IgD-negative memory B cell (primary cell): ENCODE measurements at regions not wholly inside any gene's neighbourhood (a gene's known extent, or its start where the extent isn't known, plus 50 kb on each side); places are given as distances from the start of the nearest gene placed in this dataset.

Experiments used
- H3K27ac Mint-ChIP-seq, 3 donors: one replicate each; pipeline ENCODE4 v1.8.0; 2020 to 2022; ENCODE audit warnings: mild to moderate bottlenecking in 3 of 3, mixed read lengths in 3 of 3, moderate library complexity in 1 of 3
- H3K27me3 Mint-ChIP-seq: one replicate; pipeline ENCODE4 v1.8.0; 2021; ENCODE audit warnings: mixed read lengths
- H3K36me3 Mint-ChIP-seq: one replicate; pipeline ENCODE4 v1.8.0; 2020; ENCODE audit warnings: mild to moderate bottlenecking, mixed read lengths
- H3K4me1 Mint-ChIP-seq, 3 donors: one replicate each; pipeline ENCODE4 v1.8.0; 2020 to 2022; ENCODE audit warnings: mixed read lengths in 3 of 3, mild to moderate bottlenecking in 1 of 3
- H3K4me3 Mint-ChIP-seq, 4 donors: one replicate each; pipeline ENCODE4 v1.8.0; 2020 to 2022; ENCODE audit warnings: mild to moderate bottlenecking in 4 of 4, mixed read lengths in 4 of 4, moderate library complexity in 3 of 4
- H3K9me3 Mint-ChIP-seq, 3 donors: one replicate each; pipeline ENCODE4 v1.8.0; 2020 to 2021; ENCODE audit warnings: mixed read lengths in 3 of 3, mild to moderate bottlenecking in 1 of 3

DNA sequence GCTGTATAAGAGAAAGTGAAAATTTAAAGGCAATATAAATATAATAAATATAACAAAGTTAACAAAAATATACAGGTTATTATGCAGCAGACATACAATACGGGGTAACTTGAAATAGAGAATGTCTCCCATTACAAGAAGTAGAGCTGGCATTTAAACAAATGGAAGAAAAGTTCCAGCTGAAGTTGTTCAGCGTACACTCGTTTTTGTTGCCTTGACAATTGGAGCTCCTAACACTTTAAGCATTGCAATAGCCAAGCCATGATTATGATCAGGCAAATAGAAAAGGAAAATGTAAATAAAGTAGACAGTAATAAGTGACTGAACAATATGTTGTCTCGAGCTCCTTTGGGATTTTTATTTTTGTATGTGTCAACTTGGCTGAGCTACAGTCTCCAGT, 737.8 kb upstream of the CELF2 start:
- Mint-ChIP-seq H3K4me1 (peaks cover 0 to 2% (median 0%) of the 10 kb centered on the region in 3 donors), H3K4me3 (no peak overlapping the region)

GRCh38 chr10:10292501-10292900, 725.2 kb upstream of the CELF2 start:
- H3K36me3 Mint-ChIP-seq, result no peaks in the 10 kb centered on the region
- no peak overlapping the region for H3K4me3 Mint-ChIP-seq
- H3K4me1 Mint-ChIP-seq, result no peaks in the 10 kb centered on the region
- no peaks in the 10 kb centered on the region for H3K27me3 Mint-ChIP-seq
- H3K9me3 Mint-ChIP-seq, result peaks cover 1 to 4% (median 2%) of the 10 kb centered on the region in 3 donors
- no peak overlapping the region for H3K27ac Mint-ChIP-seq

More for the DNA sequence above, 737.8 kb upstream of the CELF2 start:
- H3K36me3 Mint-ChIP-seq, result no peaks in the 10 kb centered on the region
- H3K9me3 Mint-ChIP-seq, result peaks cover 0 to 2% (median 0%) of the 10 kb centered on the region in 3 donors
- no peak overlapping the region for H3K27ac Mint-ChIP-seq
- H3K27me3 Mint-ChIP-seq, result no peaks in the 10 kb centered on the region

DNA sequence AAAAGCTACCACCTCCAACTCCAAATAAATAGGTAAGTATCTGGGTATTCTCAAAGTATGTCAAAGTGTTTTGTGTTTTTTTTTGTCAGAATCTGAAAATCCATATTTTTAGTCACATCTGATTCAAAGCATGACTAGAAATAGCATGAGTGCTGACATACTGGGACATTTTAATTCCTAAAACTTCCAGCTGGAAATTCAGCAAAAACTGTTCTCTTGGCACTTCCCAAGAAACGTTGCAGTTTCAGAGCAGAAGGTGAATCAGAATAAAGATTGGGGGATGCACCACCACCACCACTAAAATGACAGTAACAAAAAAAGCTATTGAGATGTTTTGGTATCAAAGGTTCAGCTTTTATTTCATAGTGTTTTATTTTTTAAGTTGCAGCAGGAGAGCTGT, 724.6 kb upstream of the CELF2 start:
- Mint-ChIP-seq H3K27me3 (no peaks in the 10 kb centered on the region), H3K4me1 (no peaks in the 10 kb centered on the region), H3K36me3 (no peaks in the 10 kb centered on the region), H3K4me3 (no peak overlapping the region), H3K9me3 (peaks cover 0 to 4% (median 1%) of the 10 kb centered on the region in 3 donors), H3K27ac (no peak overlapping the region)

GRCh38 chr10:10293481-10293951, 724.2 kb upstream of the CELF2 start:
- Mint-ChIP-seq H3K27me3 (no peaks in the 10 kb centered on the region), H3K9me3 (peaks cover 1 to 4% (median 2%) of the 10 kb centered on the region in 3 donors), H3K4me3 (no peak overlapping the region), H3K36me3 (no peaks in the 10 kb centered on the region), H3K4me1 (no peaks in the 10 kb centered on the region), H3K27ac (no peak overlapping the region)

DNA sequence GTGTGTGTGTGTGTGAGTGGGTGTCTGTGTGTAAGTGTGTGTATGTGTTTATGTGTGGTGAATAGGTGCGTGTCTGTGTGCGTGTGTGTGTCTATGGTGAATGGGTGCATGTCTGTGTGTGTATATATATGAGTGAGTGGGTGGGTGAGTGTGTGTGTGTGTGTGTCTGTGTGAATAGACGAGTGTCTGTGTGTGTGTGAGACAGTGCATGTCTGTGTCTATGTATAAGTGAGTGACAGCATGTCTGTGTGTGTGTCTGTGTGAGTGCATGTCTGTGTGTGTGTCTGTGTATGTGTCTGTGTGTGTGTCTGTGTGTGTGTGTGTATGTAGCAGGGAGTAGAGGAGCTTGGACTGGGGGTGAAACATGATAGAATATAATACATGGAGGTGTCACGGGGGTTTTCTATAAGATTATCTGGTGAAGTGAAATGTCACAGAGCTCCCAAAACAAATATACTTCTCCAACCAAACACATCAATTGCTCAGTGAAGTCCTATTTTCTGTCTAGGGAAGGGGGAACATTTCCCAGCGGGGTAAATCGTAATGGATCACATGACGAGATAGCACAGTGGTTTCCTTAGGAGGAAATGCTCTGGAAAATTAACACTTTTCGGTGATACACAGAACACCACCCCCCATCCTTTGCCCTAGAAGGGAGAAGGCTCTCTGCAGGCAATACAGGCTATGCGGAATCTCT, 723.3 kb upstream of the CELF2 start:
- H3K9me3 Mint-ChIP-seq, result peaks cover 0 to 2% (median 1%) of the 10 kb centered on the region in 3 donors
- H3K27me3 Mint-ChIP-seq, result no peaks in the 10 kb centered on the region
- no peak overlapping the region for H3K4me3 Mint-ChIP-seq
- no peaks in the 10 kb centered on the region for H3K4me1 Mint-ChIP-seq
- H3K36me3 Mint-ChIP-seq, result no peaks in the 10 kb centered on the region
- no peak overlapping the region for H3K27ac Mint-ChIP-seq

- Mint-ChIP-seq H3K9me3 (peaks cover 0 to 2% (median 1%) of the 10 kb centered on the region in 3 donors), H3K4me3 (no peak overlapping the region)
Measured at GRCh38 chr10:10294881-10295529, 722.7 kb upstream of the CELF2 start.

DNA sequence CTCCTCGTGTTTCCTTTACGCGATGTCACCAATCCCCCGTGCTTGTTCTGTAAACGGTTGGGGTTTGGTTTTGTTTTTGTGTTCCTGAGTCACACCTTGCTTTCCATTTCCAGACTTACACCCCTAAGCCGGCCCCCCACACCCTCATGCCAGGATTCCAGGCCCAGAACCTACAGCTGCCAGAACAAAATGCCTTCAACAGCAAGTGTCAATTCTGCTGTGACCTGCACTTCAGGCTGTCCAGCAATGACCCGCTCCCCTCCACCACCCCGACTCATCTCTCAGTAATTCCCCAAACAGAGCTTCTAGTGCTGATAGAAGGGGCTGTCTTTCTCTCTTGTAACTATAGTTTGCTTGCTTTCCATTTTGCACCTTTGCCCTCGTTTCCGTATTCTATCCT, 722.1 kb upstream of the CELF2 start:
- H3K36me3 Mint-ChIP-seq, result no peaks in the 10 kb centered on the region
- no peak overlapping the region for H3K27ac Mint-ChIP-seq
- peaks cover 0 to 2% (median 1%) of the 10 kb centered on the region in 3 donors for H3K9me3 Mint-ChIP-seq
- H3K4me1 Mint-ChIP-seq, result no peaks in the 10 kb centered on the region
- no peak overlapping the region for H3K4me3 Mint-ChIP-seq
- H3K27me3 Mint-ChIP-seq, result no peaks in the 10 kb centered on the region

More at GRCh38 chr10:10294881-10295529, 722.7 kb upstream of the CELF2 start:
- Mint-ChIP-seq H3K36me3 (no peaks in the 10 kb centered on the region), H3K27me3 (no peaks in the 10 kb centered on the region), H3K27ac (no peak overlapping the region), H3K4me1 (no peaks in the 10 kb centered on the region)

- Mint-ChIP-seq H3K4me1 (no peaks in the 10 kb centered on the region), H3K9me3 (peaks cover 0 to 2% (median 0%) of the 10 kb centered on the region in 3 donors), H3K36me3 (no peaks in the 10 kb centered on the region), H3K27me3 (no peaks in the 10 kb centered on the region), H3K4me3 (no peak overlapping the region), H3K27ac (no peak overlapping the region)
Measured at GRCh38 chr10:10302689-10303088, 715.0 kb upstream of the CELF2 start.

DNA sequence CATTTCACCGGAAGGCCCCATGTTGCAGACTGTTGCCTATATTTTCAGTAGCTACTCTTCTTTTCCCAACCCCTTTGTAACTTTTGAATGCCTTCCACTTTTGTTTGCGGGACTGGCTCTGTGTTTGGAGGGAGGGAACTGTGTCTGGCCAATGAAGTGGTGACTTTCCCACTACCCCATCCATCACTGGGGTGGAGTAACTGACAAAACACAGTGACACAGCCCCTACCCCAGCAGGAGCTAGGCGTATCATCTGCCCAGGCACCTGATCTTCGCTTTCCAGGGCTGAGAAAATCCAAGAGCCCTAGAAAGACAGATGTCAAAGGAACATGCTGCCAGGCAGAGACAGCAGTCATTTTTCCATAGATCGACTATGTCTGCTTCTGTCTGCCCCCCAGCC, 710.6 kb upstream of the CELF2 start:
- H3K27me3 Mint-ChIP-seq, result no peaks in the 10 kb centered on the region
- H3K36me3 Mint-ChIP-seq, result no peaks in the 10 kb centered on the region
- no peak overlapping the region for H3K27ac Mint-ChIP-seq
- H3K4me1 Mint-ChIP-seq, result no peaks in the 10 kb centered on the region
- peaks cover 0 to 5% (median 3%) of the 10 kb centered on the region in 3 donors for H3K9me3 Mint-ChIP-seq
- no peak overlapping the region for H3K4me3 Mint-ChIP-seq

DNA sequence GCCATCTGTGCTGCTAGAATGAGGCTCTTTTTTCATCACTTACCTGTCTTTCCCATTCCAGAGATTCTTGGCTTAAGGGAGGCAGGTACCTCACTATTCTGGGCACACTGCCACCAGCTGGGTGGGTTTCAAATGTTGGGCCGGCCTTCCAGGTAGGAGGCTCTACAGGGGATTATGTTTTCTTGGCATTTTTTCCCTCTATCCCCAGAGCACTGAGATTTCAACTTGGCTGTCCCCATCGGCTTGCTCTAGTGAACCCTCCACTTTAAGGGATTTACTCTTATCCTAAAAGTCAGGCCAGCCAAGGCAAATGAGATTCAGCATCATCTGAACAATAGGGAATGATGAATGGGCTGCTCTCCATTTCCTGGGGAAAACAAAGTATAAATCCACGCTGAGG, 710.1 kb upstream of the CELF2 start:
- no peaks in the 10 kb centered on the region for H3K27me3 Mint-ChIP-seq
- H3K4me1 Mint-ChIP-seq, result no peaks in the 10 kb centered on the region
- no peaks in the 10 kb centered on the region for H3K36me3 Mint-ChIP-seq
- peaks cover 0 to 5% (median 3%) of the 10 kb centered on the region in 3 donors for H3K9me3 Mint-ChIP-seq
- no peak overlapping the region for H3K4me3 Mint-ChIP-seq
- no peak overlapping the region for H3K27ac Mint-ChIP-seq

DNA sequence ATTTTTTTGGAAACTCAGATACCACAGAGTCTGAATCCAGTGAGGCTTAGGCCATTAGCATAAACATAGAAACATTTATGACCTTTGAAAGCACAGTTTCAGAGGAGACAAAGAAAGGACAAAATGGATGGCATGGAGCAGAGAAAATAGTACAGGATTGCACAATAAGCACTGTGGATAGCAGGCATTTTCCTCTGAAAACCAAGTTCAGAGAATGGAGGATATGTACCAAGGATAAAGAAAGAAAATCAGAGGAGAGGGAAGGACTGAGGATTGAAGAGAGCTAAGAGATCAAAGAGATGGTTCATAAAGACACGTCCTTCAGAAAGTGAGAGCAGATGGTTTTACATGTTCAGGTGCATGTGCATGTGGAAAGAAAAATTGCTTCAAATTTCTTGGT, 707.2 kb upstream of the CELF2 start:
- Mint-ChIP-seq H3K9me3 (peaks cover 0 to 5% (median 3%) of the 10 kb centered on the region in 3 donors), H3K36me3 (no peaks in the 10 kb centered on the region), H3K27me3 (no peaks in the 10 kb centered on the region), H3K4me3 (no peak overlapping the region), H3K27ac (no peak overlapping the region), H3K4me1 (no peaks in the 10 kb centered on the region)

DNA sequence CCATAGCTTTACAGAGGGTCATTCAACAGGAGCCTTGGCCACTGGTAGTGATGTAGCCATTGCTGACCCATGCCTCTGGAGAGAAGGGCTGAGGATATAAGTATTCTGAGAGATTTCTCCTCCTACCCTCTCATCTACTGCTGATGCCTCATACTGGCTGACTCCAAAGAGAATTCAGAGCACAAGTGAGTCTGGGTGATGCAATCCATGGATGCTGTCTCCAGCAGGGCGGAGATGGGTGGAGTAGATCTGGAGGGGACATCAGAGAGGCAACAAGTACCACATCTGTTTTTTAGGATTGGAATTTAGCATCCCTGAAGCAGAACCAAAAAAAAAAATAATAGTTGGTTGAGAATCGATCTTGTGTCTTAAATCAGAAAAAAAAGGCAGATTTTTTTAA, 705.7 kb upstream of the CELF2 start:
- no peaks in the 10 kb centered on the region for H3K4me1 Mint-ChIP-seq
- H3K4me3 Mint-ChIP-seq, result no peak overlapping the region
- peaks cover 0 to 5% (median 3%) of the 10 kb centered on the region in 3 donors for H3K9me3 Mint-ChIP-seq
- H3K36me3 Mint-ChIP-seq, result no peaks in the 10 kb centered on the region
- H3K27me3 Mint-ChIP-seq, result no peaks in the 10 kb centered on the region
- peak overlapping the region in 1 of 3 donors; percentile 16 for H3K27ac Mint-ChIP-seq

- Mint-ChIP-seq H3K9me3 (peaks cover 0 to 5% (median 3%) of the 10 kb centered on the region in 3 donors), H3K27me3 (no peaks in the 10 kb centered on the region), H3K4me1 (no peaks in the 10 kb centered on the region), H3K27ac (no peak overlapping the region), H3K4me3 (no peak overlapping the region), H3K36me3 (no peaks in the 10 kb centered on the region)
Measured at GRCh38 chr10:10313149-10313835, 704.4 kb upstream of the CELF2 start.

- no peaks in the 10 kb centered on the region for H3K27me3 Mint-ChIP-seq
- no peaks in the 10 kb centered on the region for H3K4me1 Mint-ChIP-seq
- H3K9me3 Mint-ChIP-seq, result peaks cover 0 to 5% (median 3%) of the 10 kb centered on the region in 3 donors
- H3K4me3 Mint-ChIP-seq, result no peak overlapping the region
- no peaks in the 10 kb centered on the region for H3K36me3 Mint-ChIP-seq
- no peak overlapping the region for H3K27ac Mint-ChIP-seq
Measured at GRCh38 chr10:10314626-10315025, 703.0 kb upstream of the CELF2 start.

DNA sequence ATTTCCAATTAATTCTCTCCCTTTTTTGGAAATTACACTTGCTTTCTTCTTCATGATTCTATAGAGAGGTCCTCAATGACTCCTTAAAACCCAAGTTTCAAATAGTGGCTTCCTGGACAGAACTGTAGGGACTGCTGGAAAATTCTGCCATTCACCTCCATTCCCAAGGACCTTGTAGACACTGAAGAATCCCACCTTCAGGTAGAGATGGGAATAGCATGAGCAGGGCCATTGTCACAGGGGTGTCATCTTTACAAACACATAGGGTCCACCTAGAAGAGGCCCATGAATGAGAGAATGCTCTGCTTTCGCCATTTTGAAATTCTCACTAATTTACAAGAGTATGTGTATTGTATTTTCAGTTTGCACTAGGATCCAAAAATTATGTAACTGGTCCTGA, 701.7 kb upstream of the CELF2 start:
- peaks cover 0 to 4% (median 2%) of the 10 kb centered on the region in 3 donors for H3K9me3 Mint-ChIP-seq
- no peak overlapping the region for H3K27ac Mint-ChIP-seq
- no peaks in the 10 kb centered on the region for H3K36me3 Mint-ChIP-seq
- no peaks in the 10 kb centered on the region for H3K27me3 Mint-ChIP-seq
- H3K4me3 Mint-ChIP-seq, result no peak overlapping the region
- H3K4me1 Mint-ChIP-seq, result no peaks in the 10 kb centered on the region
